NOMO-1 treated with dmso at 0.1 percent for 144 hours (cell line): ENCODE measurements at regions not wholly inside any gene's neighbourhood (a gene's known extent, or its start where the extent isn't known, plus 50 kb on each side); places are given as distances from the start of the nearest gene placed in this dataset.
"Not testable (repeated sequence)": the region's sequence is repeated elsewhere in the genome, so short reads cannot be mapped to it uniquely, and the experiment has no call there.

ENCODE experiments used
- DNase-seq: peaks from one replicate; lab custom pipeline; 2025; ENCODE audit not compliant: unreplicated experiment; lab: John Stamatoyannopoulos, UW

GRCh38 chr1:54474310-54475251 is 68.4 kb upstream of the SSBP3 start:
- no peak for DNase-seq

GRCh38 chr1:54471588-54471987 is 65.4 kb upstream of the SSBP3 start:
- DNase-seq, result no peak

DNA sequence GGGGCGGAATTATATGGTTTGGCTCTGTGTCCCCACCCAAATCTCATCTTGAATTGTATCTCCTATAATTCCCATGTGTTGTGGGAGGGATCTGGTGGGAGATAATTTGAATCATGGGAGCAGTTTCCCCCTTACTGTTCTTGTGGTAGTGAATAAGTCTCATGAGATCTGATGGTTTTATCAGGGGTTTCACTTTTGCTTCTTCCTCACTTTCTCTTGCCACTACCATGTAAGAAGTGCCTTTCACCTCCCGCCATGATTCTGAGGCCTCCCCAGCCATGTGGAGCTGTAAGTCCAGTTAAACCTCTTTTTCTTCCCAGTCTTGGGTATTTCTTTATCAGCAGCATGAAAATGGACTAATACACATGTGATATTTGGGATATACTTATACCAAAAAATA is 63.2 kb upstream of the SSBP3 start:
- DNase-seq, result not testable (repeated sequence)

DNA sequence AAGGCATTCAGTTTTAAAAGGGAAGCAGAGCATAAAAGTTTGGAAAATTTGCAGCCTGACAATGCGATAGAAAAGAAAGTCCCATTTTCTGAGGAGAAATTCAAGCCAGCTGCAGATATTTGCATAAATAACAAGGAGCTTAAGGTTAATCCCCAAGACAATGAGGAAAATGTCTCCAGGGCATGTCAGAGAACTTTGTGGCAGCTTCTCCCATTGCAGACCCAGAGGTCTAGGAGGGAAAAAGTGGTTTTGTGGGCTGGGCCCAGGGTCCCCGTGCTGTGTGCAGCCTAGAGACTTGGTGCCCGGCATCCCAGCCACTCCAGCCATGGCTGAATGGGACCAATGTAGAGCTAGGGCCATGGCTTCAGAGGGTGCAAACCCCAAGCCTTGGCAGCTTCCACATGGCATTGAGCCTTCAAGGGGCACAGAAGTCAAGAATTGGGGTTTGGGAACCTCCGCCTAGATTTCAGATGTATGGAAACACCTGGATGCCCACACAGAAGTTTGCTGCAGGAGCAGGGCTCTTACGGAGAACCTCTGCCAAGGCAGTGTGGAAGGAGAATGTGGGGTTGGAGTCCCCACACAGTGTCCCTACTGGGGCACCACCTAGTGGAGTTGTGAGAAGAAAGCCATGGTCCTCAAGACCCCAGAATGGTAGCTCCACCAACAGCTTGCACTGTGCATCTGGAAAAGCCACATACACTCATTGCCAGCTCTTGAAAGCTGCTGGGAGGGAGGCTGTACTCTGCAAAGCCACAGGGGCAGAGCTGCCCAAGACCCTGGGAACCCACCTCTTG is 62.3 kb upstream of the SSBP3 start:
- DNase-seq, result not testable (repeated sequence)

GRCh38 chr1:54465351-54465811 is 59.2 kb upstream of the SSBP3 start:
- DNase-seq, result no peak

DNA sequence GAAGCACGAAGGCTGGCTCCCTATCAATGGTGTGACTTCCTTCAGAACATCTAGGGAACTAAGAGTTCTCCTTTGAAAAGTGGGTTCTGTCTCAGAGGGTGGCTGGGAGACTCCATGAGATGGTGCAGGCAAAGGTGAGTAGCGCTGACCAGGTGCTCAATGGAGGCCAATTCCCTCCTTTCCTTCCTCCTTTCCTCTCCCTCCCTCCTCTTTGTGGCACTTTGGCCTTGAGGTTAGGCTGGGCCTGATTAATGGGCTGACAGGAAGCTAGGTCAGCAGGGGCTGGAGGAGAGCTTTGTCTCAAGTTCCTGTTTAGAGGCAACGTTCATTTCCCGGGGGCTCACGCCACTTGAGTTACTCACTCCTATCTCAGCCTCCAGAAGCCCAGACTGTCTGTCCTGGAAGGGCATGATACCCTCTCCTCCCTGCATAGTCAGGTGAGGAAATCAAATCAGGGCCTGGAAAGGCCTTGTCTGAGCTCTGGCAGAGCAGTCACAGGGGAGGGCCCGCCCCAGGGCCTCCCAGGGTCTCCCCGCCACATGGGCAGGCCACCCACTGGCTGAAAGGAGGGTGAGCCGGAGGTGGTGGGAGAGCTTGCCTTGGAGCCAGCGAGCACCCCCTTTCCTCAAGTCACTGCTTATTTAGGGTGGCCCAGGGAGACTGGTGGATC is 58.4 kb upstream of the SSBP3 start:
- peak; percentile 66 for DNase-seq

DNA sequence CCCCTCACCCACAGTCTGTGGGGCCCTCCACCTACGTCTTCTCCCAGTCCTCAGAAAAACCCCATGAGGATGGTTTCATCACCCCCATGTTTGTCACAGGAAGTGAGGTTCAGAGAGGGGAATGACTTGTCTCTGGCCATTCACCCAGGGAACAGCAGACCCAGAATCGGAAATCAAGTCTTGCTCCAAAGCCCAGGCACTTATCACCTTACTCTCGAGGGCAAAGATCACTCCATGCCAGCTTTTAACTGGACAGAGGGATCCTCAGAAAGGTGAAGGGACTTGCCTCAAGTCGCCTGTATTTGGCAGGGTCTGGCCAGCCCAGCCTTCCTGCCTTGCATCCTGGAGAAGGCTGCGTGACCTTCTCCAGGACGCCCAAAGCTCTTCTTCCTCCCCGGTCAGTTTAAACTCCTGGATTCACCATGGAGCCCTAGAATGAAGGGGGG is 57.9 kb upstream of the SSBP3 start:
- DNase-seq, result no peak

GRCh38 chr1:54463259-54464030 is 57.3 kb upstream of the SSBP3 start:
- DNase-seq, result no peak

- DNase-seq, result no peak
These were observed 56.5 kb upstream of the SSBP3 start for GRCh38 chr1:54462597-54463258.

DNA sequence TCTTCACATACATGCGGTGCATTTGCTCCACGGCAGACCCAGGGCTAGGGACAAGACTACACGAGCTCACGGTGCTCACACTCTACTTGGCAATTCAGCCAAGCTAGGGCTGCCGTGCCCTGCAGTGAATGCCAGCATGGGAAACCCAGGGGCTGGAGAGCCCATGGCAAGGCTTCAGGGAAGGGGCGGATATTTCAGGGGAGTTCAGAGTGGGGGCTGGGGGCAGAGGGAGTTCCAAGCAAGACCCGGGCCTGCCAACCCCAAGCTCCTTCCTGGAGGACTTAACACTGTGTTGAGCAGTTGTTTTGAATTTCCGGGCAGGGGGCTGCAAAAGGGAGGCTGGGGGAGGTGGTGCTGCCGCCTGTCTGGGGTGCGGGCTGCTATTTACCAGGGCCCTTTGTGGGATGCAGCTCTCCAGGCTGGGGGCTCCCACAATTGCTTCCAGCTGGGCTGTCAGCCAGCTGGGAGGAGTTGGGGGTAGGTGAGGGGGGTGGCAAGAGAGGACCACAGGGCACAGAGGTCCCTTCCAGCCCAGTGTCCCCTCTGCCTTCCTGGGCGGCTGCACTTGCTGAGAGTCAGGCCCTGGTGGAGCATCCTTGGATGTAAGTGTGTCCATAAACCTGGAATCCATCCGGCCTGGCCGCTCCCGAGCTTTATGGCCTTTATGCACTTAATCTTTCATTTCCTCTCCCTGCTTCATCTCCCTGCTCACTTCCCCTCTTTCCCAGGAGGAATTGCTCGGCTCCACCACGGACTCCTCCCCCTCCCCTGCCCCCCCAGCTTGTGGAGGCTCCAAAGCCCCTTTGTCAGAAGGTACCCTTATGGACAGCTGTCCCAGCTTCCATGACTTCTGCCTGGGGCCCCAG is 55.8 kb upstream of the SSBP3 start:
- no peak for DNase-seq

- DNase-seq, result no peak
These were observed 54.7 kb upstream of the SSBP3 start for GRCh38 chr1:54460861-54461387.

GRCh38 chr1:54460351-54460750 is 54.2 kb upstream of the SSBP3 start:
- no peak for DNase-seq

GRCh38 chr1:54459726-54460191 is 53.6 kb upstream of the SSBP3 start:
- DNase-seq, result no peak

- no peak for DNase-seq
These were observed 52.9 kb upstream of the SSBP3 start for GRCh38 chr1:54459140-54459539.

- DNase-seq, result no peak
These were observed 50.8 kb upstream of the SSBP3 start for GRCh38 chr1:54456921-54457529.

- DNase-seq, result no peak
These were observed 50.2 kb upstream of the SSBP3 start for GRCh38 chr1:54456361-54456760.
